Ascending aorta (tissue), 2 donors: ENCODE measurements at regions not wholly inside any gene's neighbourhood (a gene's known extent, or its start where the extent isn't known, plus 50 kb on each side); places are given as distances from the start of the nearest gene placed in this dataset.

Source experiments
- DNase-seq, 2 donors: peaks; one replicate each; pipeline ENCODE4 v3.0.0-alpha.2; 2019; ENCODE audit warnings: low spot score in 2 of 2
- H3K27ac ChIP-seq, 2 donors: fragments of 200-600 bp; sonication (generic); one replicate each; pipeline ENCODE4 v1.5.1; 2016 to 2017; ENCODE audit warnings: mild to moderate bottlenecking in 1 of 2
- H3K27me3 ChIP-seq: fragments of 200-600 bp; sonication (generic); one replicate; pipeline ENCODE4 v1.5.1; 2017
- H3K36me3 ChIP-seq, 2 donors: fragments of 200-600 bp; sonication (generic); one replicate each; pipeline ENCODE4 v1.5.1; 2016
- H3K4me1 ChIP-seq, 2 donors: fragments of 200-600 bp; sonication (generic); one replicate each; pipeline ENCODE4 v1.5.1; 2016 to 2017; ENCODE audit warnings: mild to moderate bottlenecking in 1 of 2
- H3K4me3 ChIP-seq, 2 donors: fragments of 200-600 bp; sonication (generic); one replicate each; pipeline ENCODE4 v1.5.1; 2016 to 2017; ENCODE audit warnings: mild to moderate bottlenecking in 1 of 2
- H3K9me3 ChIP-seq, 2 donors: fragments of 200-600 bp; sonication (generic); one replicate each; pipeline ENCODE4 v1.5.1; 2016
- CTCF ChIP-seq, 3 experiments: fragments of 200-600 bp in 2 of 3; fragments of 450-650 bp in 1 of 3; sonication (generic) in 2 of 3; IDR thresholded peaks; one replicate each; pipeline ENCODE4 v1.5.1; 2016 to 2019; ENCODE audit warnings: antibody characterized with exemption in 3 of 3, mild to moderate bottlenecking in 1 of 3, moderate library complexity in 1 of 3
- intact Hi-C: fragments of 100-400 bp; cut with DNase I; formaldehyde crosslinking; loops from one replicate; pipeline ENCODE4 v1.15.1; 2023

- no peak overlapping the region for H3K27ac ChIP-seq
- H3K9me3 ChIP-seq: no peaks in the 10 kb centered on the region
- DNase-seq: no peak
- H3K4me1 ChIP-seq: no peaks in the 10 kb centered on the region
- H3K27me3 ChIP-seq: no peaks in the 10 kb centered on the region
- H3K36me3 ChIP-seq: no peaks in the 10 kb centered on the region
- TF ChIP-seq CTCF (IDR thresholded peaks at IDR 0.05): no peak
- intact Hi-C loops: no loop called here
- no peak overlapping the region for H3K4me3 ChIP-seq
Observed at GRCh38 chr13:56850852-56851251, 289.9 kb upstream of the PRR20A start.

GRCh38 chr13:56861476-56861875 lies 279.2 kb upstream of the PRR20A start:
- intact Hi-C loops: no loop called here
- Histone ChIP-seq H3K4me1 (no peaks in the 10 kb centered on the region), H3K27me3 (no peaks in the 10 kb centered on the region), H3K9me3 (no peaks in the 10 kb centered on the region), H3K27ac (no peak overlapping the region), H3K4me3 (no peak overlapping the region), H3K36me3 (no peaks in the 10 kb centered on the region)
- TF ChIP-seq CTCF (IDR thresholded peaks at IDR 0.05): no peak
- no peak for DNase-seq

- TF ChIP-seq CTCF (IDR thresholded peaks at IDR 0.05): no peak
- no peak for DNase-seq
- Histone ChIP-seq H3K27me3 (no peaks in the 10 kb centered on the region), H3K4me3 (no peak overlapping the region), H3K4me1 (no peaks in the 10 kb centered on the region), H3K36me3 (no peaks in the 10 kb centered on the region), H3K27ac (no peak overlapping the region), H3K9me3 (no peaks in the 10 kb centered on the region)
- intact Hi-C loops: no loop called here
Observed at GRCh38 chr13:56864451-56864850, 276.3 kb upstream of the PRR20A start.

GRCh38 chr13:56865416-56865815 lies 275.3 kb upstream of the PRR20A start:
- Histone ChIP-seq H3K27ac (no peak overlapping the region), H3K9me3 (no peaks in the 10 kb centered on the region), H3K4me1 (no peaks in the 10 kb centered on the region), H3K36me3 (no peaks in the 10 kb centered on the region), H3K27me3 (no peaks in the 10 kb centered on the region), H3K4me3 (no peak overlapping the region)
- intact Hi-C loops: no loop called here
- no peak for DNase-seq
- TF ChIP-seq CTCF (IDR thresholded peaks at IDR 0.05): no peak

- no peaks in the 10 kb centered on the region for H3K4me1 ChIP-seq
- no peaks in the 10 kb centered on the region for H3K36me3 ChIP-seq
- no peak for DNase-seq
- no peak for TF ChIP-seq CTCF (IDR thresholded peaks at IDR 0.05)
- H3K27ac ChIP-seq: no peak overlapping the region
- H3K9me3 ChIP-seq: no peaks in the 10 kb centered on the region
- intact Hi-C loops: no loop called here
- no peak overlapping the region for H3K4me3 ChIP-seq
- H3K27me3 ChIP-seq: no peaks in the 10 kb centered on the region
Observed at GRCh38 chr13:56869671-56870070, 271.0 kb upstream of the PRR20A start.

- Histone ChIP-seq H3K36me3 (no peaks in the 10 kb centered on the region), H3K27ac (no peak overlapping the region), H3K4me3 (no peak overlapping the region), H3K9me3 (no peaks in the 10 kb centered on the region), H3K4me1 (no peaks in the 10 kb centered on the region), H3K27me3 (no peaks in the 10 kb centered on the region)
- intact Hi-C loops: no loop called here
- TF ChIP-seq CTCF (IDR thresholded peaks at IDR 0.05): no peak
- no peak for DNase-seq
Observed at GRCh38 chr13:56886398-56886797, 254.3 kb upstream of the PRR20A start.
